ENCODE measurements at regions not wholly inside any gene's neighbourhood (a gene's known extent, or its start where the extent isn't known, plus 50 kb on each side); places are given as distances from the start of the nearest gene placed in this dataset.
A peak's percentile ranks its signal among the peaks of the same experiment; 100 is the strongest.
"Not testable (repeated sequence)": the region's sequence is repeated elsewhere in the genome, so short reads cannot be mapped to it uniquely, and the experiment has no call there.

DNA sequence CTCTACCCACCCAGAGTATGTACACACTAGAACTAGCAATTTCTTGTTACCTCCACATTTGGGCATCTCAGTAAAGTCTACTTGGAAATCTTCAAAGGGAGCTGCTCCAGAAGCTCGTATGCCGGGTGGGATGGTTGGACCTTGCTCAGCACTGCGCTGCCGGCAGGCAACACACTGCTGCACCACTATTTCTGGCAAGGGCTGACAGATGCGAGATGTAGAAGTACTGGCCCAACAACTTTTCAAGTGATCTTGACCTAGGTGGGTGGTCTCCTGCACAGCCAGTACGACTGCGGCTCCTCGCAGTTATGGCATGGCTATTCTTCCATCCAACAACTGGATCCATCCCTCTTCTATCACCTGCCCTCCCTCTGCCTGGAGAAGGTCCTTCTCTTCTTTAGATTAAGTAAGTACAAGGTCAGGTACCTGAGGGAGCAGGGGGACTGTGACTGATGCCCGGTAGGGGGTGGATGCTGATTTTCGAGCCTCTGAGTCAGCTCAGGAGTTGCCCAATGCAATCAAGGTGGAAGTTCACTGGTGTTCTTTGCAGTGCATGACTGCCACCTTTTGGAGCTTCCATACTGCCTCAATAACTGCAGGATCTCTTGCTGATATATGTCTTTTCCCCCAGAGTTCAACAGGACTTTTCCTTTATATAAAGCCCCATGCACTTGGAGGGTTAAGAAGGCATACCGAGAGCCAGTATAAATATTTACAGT is 100.4 kb upstream of the SLC1A4 start:
- DNase-seq = no peak

DNA sequence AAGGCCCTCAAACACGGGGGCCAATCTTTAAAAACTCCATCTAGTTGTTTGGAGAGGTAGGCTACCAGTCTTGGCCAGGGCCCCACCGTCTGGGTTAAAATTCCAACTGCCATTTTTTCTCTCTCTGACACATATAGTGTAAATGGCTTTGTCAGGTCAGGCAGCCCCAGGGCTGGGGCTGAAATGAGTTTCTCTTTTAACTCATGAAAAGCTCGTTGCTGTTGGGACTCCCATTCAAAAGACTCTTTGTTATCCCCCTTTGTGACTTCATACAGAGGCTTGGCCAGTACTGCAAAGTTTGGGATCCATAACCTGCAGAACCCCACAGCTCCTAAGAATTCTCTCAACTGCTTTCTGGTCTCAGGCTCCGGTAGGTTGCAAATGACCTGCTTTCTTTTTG is 99.4 kb upstream of the SLC1A4 start:
- DNase-seq = no peak

DNA sequence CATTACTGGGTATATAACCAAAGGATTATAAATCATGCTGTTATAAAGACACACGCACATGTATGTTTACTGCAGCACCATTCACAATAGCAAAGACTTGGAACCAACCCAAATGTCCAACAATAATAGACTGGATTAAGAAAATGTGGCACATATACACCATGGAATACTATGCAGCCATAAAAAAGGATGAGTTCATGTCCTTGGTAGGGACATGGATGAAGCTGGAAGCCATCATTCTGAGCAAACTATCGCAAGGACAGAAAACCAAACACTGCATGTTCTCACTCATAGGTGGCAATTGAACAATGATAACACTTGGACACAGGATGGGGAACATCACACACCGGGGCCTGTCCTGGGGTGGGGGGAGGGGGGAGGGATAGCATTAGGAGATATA is 92.6 kb upstream of the SLC1A4 start:
- DNase-seq = not testable (repeated sequence)

DNA sequence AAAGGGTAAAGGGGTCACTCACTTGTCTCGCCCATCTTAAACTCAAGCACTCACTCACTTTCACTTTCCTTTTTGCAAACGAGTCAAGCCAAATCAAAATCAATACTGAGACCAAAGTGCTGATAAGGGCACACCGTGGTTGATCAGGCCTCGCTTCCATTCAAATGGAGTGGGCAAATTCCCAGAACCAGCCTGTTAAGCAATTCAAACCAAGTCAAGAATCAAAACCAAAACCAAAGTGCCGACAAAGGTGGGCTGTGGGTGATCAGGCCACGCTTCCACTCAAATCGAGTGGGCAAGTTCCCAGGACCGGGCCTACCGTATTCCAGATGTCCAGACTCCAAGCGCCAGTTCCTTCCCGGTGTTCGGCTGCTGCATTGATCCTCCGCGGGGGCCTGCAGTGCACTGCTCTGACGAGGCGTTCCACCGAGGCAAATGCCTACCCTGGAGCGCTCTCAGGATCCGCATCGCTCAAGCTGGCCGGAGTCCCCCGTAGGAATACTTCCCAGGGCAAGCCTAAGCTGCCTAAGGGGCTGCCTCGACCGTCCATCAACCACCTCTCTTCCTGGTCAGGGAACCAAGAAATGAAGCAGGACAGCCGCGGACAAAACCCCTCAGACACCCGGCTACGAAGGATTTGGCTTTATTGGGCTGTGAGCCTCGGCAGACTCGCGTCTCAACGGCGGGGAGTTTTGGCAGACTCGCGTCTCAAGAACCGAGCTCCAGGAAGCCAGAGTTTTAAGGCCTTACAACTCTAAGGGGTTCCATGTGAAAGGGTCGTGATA is 89.9 kb upstream of the SLC1A4 start:
- DNase-seq = no peak

DNA sequence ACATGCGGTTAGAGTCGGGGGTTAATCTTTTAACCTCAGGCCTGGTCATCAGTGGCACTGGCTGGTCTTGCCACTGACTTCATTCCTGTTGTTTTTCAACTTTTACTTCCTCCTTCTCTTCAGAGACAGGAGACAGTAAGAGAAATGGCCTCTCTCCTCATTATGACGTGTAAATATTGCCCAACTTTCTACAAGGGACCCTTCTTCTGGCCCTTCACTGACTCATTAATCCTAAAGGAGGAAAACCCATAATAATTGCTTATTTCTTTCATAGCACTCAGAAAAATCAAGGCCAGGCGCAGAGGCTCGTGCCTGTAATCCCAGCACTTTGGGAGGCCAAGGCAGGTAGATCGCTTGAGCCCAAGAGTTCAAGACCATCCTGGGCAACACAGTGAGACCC is 89.3 kb upstream of the SLC1A4 start:
- not testable (repeated sequence) for DNase-seq

DNA sequence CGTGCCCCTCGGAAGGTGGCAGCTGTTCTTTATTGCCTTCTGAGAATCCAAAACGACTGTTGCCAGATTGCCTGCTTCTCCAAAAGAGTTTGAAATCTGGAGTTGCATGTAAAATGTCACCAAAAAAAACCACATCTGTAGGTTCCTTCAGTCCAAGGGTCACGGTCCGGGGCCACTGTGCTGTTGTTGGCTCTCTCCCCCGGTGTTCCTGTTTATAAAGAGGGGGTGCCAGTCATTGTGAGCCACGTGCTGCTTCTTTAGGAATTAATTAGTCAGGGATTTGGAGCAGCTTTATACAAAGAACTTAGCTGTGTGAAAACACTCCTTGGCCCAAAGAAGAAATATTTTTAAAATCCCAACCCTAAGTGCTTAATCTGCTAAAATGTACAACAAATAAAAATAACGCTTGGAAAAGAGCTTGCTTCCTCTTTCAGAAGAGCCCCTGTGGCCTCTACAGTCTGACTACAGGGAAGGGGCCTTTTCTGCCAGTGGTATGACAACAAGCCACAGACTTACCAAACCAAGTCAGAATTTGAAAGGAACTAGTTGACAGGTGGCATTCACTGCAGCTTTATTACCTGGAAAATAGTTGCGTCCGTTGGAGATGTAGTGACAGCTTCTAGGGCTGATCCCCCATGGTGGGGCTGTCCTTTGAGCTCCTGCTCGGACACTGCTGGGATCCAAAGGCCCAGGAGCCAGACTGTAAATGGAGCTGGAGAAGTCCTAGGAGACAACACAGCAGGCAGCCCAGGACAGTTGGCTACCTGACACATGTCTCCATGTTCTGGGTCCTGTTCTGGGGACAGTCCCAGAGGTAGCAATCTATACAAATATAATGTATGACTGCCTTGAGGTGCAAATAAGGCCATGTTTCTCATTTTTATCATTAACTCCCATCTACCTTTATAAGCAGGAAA is 84.5 kb upstream of the SLC1A4 start:
- DNase-seq = no peak

DNA sequence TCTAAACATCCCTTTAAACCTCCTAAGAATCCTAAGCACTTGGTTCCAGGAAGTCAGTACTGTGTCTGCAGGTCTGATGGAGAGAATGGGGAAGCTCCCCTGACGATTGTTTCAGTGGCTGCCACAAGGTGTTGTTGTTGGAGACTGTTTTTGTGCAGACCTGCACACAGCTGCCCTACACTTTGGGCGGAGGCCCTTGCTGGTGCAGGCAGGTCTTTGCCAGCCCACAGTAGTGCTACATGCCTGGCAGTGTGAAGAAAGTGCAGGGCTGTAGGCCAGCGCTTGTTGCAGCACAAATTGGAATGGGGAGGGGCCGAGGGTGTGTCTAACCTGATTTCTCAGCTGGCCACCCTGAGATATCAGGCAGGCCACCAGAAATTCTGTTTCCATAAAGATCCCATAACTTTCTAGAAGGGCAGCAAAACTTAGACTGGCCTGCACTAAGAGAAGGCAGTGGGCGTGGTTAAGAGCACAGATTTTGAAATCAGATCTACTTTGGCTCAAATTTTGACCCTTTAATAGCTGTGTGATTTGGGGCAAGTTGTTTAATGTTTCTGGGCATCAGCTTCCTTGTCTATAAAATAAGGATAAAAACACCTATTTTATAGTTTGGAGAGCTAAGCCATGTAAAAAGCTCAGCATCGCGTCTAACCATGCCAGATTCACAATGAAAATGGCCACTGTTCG is 83.7 kb upstream of the SLC1A4 start:
- DNase-seq = no peak

DNA sequence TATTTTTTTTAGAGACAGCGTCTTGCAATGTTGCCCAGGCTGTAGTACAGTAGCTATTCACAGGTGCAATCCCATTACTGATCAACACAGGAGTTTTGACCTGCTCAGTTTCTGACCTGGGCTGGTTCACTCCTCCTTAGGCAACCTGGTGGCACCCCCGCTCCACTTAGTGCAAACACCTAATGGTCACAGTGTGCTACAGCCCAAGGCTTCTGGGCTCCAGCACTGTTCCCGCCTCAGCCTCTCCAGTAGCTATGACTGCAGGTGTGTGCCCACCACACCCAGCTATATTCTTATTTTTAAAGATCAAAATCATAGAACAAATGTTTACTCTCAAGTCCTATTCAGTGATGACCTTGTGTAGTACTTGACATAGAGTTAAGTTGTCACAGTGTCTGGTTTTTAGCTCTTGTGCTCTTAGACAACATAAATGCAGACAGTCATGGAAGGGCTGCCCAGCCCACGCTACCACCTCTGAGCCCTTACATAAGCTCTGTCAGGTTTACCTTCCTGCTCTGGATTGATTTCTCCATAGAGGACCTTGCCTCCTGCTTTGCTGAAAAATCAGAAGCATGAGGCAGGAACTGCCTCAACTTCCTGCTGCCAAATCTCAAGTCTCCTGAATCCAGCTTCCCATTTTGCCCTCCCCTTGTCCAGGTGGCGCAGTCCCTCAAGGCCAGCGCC is 82.2 kb upstream of the SLC1A4 start:
- no peak for DNase-seq

DNA sequence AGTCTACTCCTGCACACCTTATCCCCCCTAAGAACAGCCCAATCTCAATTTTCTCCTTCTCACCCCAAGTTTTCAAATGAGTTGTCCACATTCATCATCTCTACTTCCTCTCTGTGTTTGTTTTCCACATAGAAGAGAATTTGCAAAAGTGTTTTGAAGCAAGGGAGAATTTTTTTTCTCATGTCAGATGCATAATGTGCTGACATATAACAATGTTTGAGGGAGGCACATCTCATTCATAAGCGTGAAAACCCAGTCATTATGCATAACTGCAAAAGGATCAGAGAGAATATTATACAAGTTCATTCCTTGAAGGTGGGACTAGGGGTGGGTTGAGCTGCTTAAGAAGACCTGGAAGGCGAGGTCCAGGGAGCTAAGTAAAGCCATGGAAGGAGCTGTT is 80.8 kb upstream of the SLC1A4 start:
- no peak for DNase-seq

DNA sequence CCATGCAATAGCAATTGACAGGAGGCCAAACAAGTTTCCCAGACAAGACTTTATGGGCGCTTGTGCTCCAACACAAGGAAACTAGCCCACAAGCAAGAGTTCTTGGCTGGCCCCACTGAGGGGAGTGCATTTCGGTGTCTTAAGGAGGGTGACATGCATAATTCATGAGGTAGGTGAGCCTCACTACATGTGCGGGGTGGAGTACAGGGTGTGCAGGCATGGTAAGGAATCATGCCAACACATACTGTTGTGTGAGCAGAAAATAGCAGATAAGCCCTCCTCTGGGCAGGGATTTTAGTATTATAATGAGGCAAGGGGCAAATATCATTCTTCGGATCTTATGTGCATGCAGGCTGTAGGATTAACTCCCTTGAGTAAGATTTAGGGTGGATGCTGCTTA is 78.7 kb upstream of the SLC1A4 start:
- no peak for DNase-seq

DNA sequence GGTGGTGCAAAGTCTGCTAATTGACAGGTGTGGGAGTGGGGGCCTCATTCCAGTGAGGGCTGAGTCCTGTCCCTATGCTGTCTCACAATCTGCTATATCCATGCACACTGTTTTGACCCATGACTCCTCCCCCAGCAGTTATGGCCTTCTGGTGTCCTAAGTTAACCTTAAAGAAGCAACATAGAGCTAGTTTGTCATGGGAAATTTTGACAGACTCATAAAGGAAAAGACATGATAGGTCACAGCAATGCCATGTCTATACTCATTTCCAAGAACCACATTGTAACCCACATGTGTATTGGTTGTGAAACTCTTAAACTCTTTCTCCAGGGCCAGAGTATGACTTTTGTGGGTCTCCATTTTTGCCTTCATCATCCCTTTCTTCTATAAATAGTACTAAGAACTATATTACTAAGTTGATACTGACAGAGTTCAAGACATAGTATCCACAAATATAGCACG is 78.2 kb upstream of the SLC1A4 start:
- no peak for DNase-seq

DNA sequence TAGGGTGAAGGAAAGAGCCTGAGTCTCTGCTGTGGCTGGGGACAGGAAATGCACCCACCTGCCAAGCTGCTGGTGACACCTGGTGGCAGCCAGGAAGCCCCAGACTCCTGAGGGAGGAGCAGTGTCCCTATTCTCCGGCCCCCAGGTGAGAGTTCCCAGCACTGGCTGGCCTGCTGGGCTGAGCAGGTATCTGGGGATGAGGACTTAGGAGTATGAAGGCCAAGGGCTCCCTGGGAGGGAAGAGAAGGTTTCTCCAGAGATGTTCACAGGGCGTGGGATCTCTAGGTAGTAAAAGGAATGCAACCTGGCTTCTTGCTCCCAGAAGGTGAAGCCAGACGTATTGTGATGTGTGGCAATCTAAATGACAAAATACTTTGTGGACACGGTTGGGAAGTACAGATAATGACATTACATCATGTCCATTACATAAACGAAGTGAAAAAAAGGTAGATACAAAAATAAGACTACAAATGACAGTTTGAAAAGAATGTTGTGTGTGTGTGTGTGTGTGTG is 75.8 kb upstream of the SLC1A4 start:
- DNase-seq = no peak

DNA sequence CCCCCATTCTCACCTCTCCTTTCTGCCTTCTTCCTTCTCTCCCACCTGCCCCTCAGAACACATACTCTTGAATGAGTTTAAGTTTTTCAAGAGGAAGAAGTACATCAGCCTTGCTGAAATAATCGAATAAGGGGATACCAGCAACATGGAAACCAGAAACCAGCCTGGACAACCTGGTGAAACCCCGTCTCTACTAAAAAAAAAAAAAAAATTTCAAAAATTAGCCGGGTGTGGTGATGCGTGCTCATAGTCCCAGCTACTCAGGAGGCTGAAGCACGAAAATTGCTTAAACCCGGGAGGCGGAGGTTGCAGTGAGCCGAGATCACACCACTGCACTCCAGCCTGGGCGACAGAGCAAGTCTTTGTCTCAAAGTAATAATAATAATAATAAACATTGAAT is 75.0 kb upstream of the SLC1A4 start:
- DNase-seq = no peak

DNA sequence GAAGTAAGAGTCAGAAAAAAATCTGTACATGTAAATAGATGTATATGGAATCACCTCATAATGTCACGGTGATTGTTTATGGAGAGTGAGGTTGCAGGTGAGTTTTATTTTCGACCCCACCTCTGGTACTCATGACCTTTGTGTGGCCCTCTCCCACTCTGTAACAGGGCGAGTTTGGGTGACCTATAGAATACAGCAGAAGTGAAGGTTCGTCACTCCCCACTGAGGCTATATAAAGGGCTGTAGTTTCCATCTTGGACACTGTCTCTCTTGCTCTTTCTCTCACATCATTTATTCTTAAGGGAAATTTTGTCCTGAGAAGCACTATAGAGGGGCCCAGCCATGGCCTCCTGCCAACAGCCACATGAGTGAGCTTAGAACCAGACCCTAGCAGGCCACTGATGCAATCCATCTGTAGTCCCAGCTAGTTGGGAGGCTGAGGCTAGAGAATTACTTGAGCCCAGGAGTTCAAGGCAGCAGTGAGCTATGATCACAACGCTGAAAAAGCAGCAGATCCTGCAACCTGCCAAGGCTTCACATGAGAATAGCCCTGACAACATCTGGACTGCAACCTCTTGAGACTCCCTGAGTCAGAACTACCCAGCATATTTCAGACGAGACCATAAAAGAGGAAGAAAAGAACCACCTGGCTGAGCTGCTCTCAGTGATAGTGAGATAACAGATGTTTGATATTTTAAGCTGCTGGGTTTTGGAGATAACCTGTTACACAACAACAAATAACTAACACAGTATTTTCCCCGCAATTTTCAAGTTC is 74.3 kb upstream of the SLC1A4 start:
- DNase-seq = no peak

DNA sequence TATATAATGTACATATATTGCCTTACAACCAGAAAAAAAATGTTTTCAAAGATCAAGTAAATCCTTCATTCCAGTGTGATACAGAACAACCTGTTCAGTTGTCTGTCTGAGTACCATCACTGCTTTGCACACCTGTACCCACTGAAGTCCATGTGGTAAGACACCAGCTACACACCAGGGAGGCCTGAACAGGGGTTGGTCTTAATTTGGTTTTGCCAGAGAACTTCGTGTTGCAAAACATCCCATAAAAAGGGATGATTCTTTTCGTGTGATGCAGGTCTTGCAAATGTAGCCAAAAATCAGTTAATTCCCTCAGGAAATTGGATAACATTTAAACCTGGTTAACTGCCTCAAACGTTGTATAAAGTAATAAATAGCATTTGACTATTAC is 73.7 kb upstream of the SLC1A4 start:
- DNase-seq = no peak

DNA sequence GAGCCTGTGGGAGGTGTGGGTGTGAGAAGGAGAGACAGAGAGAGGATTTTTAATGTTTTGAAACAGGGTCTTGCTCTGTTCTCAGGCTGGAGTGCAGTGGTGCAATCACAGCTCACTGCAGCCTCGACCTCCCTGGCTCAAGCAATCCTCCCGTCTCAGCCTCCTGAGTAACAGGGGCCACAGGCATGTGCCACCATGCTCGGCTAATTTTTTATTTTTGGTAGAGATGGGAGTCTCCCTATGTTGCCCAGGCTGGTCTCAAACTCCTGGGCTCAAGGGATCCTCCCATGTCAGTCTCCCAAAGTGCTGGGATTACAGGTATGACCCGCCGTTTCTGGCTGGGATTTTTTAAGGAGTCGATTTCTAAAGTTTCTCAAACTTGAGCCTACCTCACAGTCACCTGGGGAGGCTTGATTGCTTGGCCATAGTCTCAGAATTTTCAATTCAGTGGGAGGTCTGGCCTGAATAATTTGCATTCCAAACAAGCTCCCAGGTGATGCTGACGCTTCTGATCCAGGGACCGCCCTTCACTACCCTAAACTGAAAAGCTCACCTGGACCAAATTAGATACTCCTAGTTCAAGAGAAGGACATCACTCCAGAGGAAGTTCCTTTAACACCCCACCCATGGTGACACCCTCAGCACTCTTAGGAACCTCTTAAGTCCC is 70.8 kb upstream of the SLC1A4 start:
- DNase-seq = peak in 1 of 2 experiments; percentile 40

DNA sequence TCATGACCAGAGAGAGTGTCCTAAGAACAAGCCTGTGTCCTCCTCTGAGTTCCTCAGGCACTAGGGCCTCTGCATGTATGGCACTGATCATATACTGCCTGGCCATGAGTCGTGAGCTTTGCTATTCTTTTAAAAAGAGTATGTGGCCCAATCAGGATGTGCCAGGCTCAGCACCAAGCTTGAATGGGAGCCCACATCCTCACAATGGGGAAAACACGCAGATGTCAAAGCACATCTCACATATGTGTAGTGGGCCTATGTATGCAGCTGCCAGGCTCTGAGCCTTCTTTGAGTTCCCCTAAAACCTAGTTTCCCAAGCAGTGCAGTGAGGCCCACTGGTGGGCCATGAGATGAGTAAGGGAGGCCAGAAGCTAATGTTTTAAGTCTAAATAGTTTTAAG is 69.9 kb upstream of the SLC1A4 start:
- DNase-seq = no peak

DNA sequence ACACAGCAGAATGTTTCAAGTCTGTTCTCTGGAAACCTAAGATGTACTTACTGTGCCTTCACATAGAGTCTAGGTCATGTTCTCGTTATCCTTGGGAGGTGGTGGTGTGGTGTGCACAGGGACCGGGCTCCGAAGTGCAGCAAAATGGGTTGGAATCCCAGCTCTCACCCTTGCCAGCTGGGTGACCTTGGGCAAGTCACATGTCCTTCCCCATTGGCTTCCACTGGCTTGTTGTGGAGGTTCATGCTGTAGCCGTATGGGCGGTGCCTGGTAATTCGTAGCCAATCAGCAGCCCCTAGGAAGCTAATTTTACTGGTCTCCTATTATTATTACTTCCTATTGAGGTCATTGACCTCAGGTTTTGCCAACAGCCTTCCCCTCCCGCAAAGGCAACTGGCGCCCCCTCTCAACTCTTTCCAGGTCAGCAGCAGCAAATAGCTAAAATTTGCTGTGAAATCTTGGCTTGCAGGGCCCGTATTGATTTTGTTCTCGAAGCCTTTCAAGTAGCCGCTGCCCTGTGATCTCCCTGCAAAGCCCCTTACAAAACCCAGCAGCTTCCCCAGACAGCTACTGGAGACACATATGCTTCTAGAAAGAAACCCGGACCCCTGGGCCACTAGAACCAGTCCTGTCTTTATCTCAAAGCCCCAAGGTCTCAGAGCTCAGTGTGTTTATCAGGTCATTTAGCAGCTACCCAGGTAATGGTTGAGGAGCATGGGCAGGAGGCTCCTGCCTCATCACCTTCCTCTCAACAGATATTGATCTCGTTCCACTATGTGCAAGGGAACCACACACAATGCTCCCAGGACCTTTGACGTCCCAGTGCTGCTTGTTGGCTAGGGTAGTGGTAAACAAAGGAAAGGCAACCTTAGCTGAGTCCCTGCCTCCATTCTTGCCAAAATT is 66.5 kb upstream of the SLC1A4 start:
- no peak for DNase-seq

DNA sequence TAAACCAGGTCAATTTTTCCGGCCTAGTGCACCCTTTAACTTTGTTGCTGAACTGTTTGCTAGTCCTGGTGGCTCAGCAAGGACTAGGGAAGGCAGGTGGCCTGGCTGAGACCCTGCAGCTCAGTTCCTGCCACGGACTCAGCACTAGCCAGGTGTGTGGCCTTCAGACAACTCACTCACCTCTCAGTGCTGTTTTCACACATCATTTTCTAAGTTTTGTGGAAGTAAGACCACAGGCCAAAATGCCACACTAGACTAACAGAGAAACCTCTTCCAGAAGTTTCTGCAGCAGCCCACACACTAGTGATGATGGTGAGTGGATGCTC is 65.9 kb upstream of the SLC1A4 start:
- DNase-seq = no peak
